Endodermal cell (in vitro differentiated cells): ENCODE measurements at regions not wholly inside any gene's neighbourhood (a gene's known extent, or its start where the extent isn't known, plus 50 kb on each side); places are given as distances from the start of the nearest gene placed in this dataset.

ENCODE experiments used
- DNase-seq: peaks from one replicate; pipeline ENCODE4 v3.0.0-alpha.2; 2017
- H3K27ac ChIP-seq: 2 replicates; pipeline ENCODE4 v1.5.1; 2013; ENCODE audit warnings: mild to moderate bottlenecking, low read depth, low read length, moderate library complexity
- H3K27me3 ChIP-seq: 2 replicates; pipeline ENCODE4 v1.6.1; 2013; ENCODE audit warnings: mild to moderate bottlenecking, low read length, moderate library complexity; ENCODE audit not compliant: insufficient read depth, control insufficient read depth, poor library complexity, severe bottlenecking
- H3K36me3 ChIP-seq: 2 replicates; pipeline ENCODE4 v1.7.0; 2013; ENCODE audit warnings: mild to moderate bottlenecking, low read length, moderate library complexity; ENCODE audit not compliant: control insufficient read depth, insufficient read depth
- H3K4me1 ChIP-seq: one replicate; pipeline ENCODE4 v1.7.0; 2013; ENCODE audit warnings: low read length; ENCODE audit not compliant: control insufficient read depth, insufficient read depth
- H3K4me3 ChIP-seq: 2 replicates; pipeline ENCODE4 v1.5.1; 2013; ENCODE audit warnings: mild to moderate bottlenecking, low read length, moderate library complexity
- H3K9ac ChIP-seq: 2 replicates; pipeline ENCODE4 v1.6.1; 2013; ENCODE audit warnings: mild to moderate bottlenecking, low read length, moderate library complexity; ENCODE audit not compliant: poor library complexity, severe bottlenecking; ENCODE audit errors: extremely low read depth
- H3K9me3 ChIP-seq: 2 replicates; pipeline ENCODE4 v1.6.1; 2013; ENCODE audit warnings: mild to moderate bottlenecking, low read length, moderate library complexity; ENCODE audit not compliant: control insufficient read depth
- H3K27ac Mint-ChIP-seq: 2 replicates; pipeline ENCODE4 v1.8.0; 2020; ENCODE audit warnings: mixed read lengths
- H3K27me3 Mint-ChIP-seq: 2 replicates; pipeline ENCODE4 v1.8.0; 2021; ENCODE audit warnings: mild to moderate bottlenecking, mixed read lengths; ENCODE audit not compliant: insufficient read depth
- H3K36me3 Mint-ChIP-seq: 2 replicates; pipeline ENCODE4 v1.8.0; 2020; ENCODE audit warnings: low read depth, mixed read lengths
- H3K4me1 Mint-ChIP-seq: 2 replicates; pipeline ENCODE4 v1.8.0; 2020; ENCODE audit warnings: mixed read lengths
- H3K4me3 Mint-ChIP-seq: 2 replicates; pipeline ENCODE4 v1.8.0; 2020; ENCODE audit warnings: mild to moderate bottlenecking, moderate library complexity, mixed read lengths
- H3K9me3 Mint-ChIP-seq: 2 replicates; pipeline ENCODE4 v1.8.0; 2020; ENCODE audit warnings: mild to moderate bottlenecking, mixed read lengths
- CTCF ChIP-seq: fragments of 200-600 bp; sonication (generic); conservative IDR thresholded peaks from 2 replicates; pipeline ENCODE4 v1.5.0; 2021; ENCODE audit warnings: antibody characterized with exemption, mild to moderate bottlenecking
- WGBS, 2 experiments: methylation state at CpG; one replicate each; pipeline versions ENCODE4 v1.1.5 to v1.1.7; 2013; ENCODE audit warnings: missing lambda C conversion rate in 2 of 2, mixed read lengths in 1 of 2; ENCODE audit not compliant: insufficient coverage in 1 of 2, insufficient read length in 1 of 2; 5-methylcytosine and 5-hydroxymethylcytosine counted together

- H3K4me3 ChIP-seq: no peak overlapping the region
- H3K9me3 Mint-ChIP-seq: no peaks in the 10 kb centered on the region
- H3K4me1 ChIP-seq: no peaks in the 10 kb centered on the region
- no peaks in the 10 kb centered on the region for H3K9me3 ChIP-seq
- H3K4me1 Mint-ChIP-seq: peaks cover 4% of the 10 kb centered on the region
- peaks cover 28% of the 10 kb centered on the region for H3K27me3 Mint-ChIP-seq
- no peak overlapping the region for H3K9ac ChIP-seq
- H3K27ac ChIP-seq: no peak overlapping the region
- no peak overlapping the region for H3K27ac Mint-ChIP-seq
- H3K36me3 ChIP-seq: no peaks in the 10 kb centered on the region
- 78 to 87% methylated on average over 29 to 46 of the region's 46 CpGs for whole genome bisulfite sequencing, 2 experiments
- peak; percentile 84 for DNase-seq
- TF ChIP-seq CTCF: peak; percentile 85
- peak overlapping the region; percentile 20 for H3K4me3 Mint-ChIP-seq
- peaks cover 6% of the 10 kb centered on the region for H3K27me3 ChIP-seq
- no peaks in the 10 kb centered on the region for H3K36me3 Mint-ChIP-seq
These were observed 118.7 kb downstream of the VAPA start for GRCh38 chr18:10032331-10033015.

- 95 to 98% methylated on average over 9 of the region's 9 CpGs for WGBS, 2 experiments
- Histone ChIP-seq H3K9me3 (no peaks in the 10 kb centered on the region), H3K27me3 (peaks cover 5% of the 10 kb centered on the region), H3K9ac (no peak overlapping the region), H3K27ac (no peak overlapping the region), H3K4me1 (no peaks in the 10 kb centered on the region), H3K4me3 (no peak overlapping the region), H3K36me3 (no peaks in the 10 kb centered on the region)
- Mint-ChIP-seq H3K4me1 (peaks cover 4% of the 10 kb centered on the region), H3K27me3 (peaks cover 26% of the 10 kb centered on the region), H3K36me3 (no peaks in the 10 kb centered on the region), H3K4me3 (peak overlapping the region; percentile 20), H3K27ac (no peak overlapping the region), H3K9me3 (no peaks in the 10 kb centered on the region)
- TF ChIP-seq CTCF: no peak
- DNase-seq: no peak
These were observed 119.2 kb downstream of the VAPA start for GRCh38 chr18:10033016-10033399.

GRCh38 chr18:10035281-10035991 is 121.6 kb downstream of the VAPA start:
- WGBS, 2 experiments: 86 to 94% methylated on average over 8 to 13 of the region's 13 CpGs
- TF ChIP-seq CTCF: no peak
- Mint-ChIP-seq H3K9me3 (peaks cover 2% of the 10 kb centered on the region), H3K27ac (no peak overlapping the region), H3K27me3 (peaks cover 8% of the 10 kb centered on the region), H3K36me3 (no peaks in the 10 kb centered on the region), H3K4me3 (no peak overlapping the region), H3K4me1 (peaks cover 4% of the 10 kb centered on the region)
- H3K9ac ChIP-seq: no peak overlapping the region
- H3K27ac ChIP-seq: no peak overlapping the region
- H3K4me1 ChIP-seq: no peaks in the 10 kb centered on the region
- no peak overlapping the region for H3K4me3 ChIP-seq
- DNase-seq: peak; percentile 50
- no peaks in the 10 kb centered on the region for H3K9me3 ChIP-seq
- H3K27me3 ChIP-seq: no peaks in the 10 kb centered on the region
- no peaks in the 10 kb centered on the region for H3K36me3 ChIP-seq
